NCI-H2171 (cell line): ENCODE measurements at regions not wholly inside any gene's neighbourhood (a gene's known extent, or its start where the extent isn't known, plus 50 kb on each side); places are given as distances from the start of the nearest gene placed in this dataset.
"Not testable (repeated sequence)": the region's sequence is repeated elsewhere in the genome, so short reads cannot be mapped to it uniquely, and the experiment has no call there.

Experiments
- DNase-seq: peaks from one replicate; lab custom pipeline; 2025; lab: John Stamatoyannopoulos, UW

GRCh38 chr6:65988006-65988405 lies 281.0 kb upstream of the EYS start:
- DNase-seq: no peak

DNA sequence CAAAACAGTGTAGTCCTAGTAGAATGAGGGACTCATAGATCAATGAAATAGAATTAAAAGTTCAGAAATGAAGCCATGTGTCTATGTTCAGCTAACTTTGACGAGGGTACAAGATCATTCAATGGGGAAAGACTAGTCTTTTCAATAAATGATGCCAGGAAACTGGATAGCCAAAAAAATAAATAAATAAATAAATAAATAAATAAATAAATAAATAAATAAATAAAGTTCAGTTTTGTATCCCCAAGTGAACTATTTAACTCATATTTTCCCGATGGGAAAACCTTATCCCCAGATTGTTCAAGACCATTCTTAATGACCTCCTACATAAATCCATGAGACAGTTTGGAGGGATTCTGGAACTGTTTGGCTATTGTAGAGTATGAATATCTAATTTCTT lies 277.1 kb upstream of the EYS start:
- no peak for DNase-seq

DNA sequence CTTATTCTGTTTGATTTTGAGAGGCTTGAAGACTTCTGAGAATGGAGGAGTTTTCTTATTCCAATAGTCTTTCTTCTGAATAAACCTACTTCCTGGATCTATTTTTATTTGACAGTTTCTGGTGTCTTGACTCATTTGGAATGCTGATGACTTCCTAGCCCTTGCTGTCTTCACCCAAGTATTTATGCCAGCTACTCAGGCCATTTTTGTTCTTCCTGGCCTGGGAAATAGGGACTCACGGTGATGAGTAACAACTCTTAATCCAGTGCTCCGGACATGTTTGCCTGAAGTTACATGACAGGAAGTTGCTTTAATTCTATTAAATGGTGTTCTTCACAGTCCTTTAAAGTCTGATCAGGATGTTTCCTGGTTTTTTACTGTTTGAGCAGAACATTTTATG lies 272.1 kb upstream of the EYS start:
- no peak for DNase-seq

DNA sequence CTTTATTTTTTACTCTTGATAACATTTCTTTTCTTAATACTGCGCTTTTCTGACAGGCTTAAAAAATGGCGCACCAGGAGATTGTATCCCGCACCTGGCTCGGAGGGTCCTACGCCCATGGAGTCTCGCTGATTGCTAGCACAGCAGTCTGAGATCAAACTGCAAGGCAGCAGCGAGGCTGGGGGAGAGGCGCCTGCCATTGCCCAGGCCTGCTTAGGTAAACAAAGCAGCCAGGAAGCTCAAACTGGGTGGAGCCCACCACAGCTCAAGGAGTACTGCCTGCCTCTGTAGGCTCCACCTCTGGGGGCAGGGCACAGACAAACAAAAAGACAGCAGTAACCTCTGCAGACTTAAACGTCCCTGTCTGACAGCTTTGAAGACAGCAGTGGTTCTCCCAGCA lies 264.2 kb upstream of the EYS start:
- not testable (repeated sequence) for DNase-seq

DNA sequence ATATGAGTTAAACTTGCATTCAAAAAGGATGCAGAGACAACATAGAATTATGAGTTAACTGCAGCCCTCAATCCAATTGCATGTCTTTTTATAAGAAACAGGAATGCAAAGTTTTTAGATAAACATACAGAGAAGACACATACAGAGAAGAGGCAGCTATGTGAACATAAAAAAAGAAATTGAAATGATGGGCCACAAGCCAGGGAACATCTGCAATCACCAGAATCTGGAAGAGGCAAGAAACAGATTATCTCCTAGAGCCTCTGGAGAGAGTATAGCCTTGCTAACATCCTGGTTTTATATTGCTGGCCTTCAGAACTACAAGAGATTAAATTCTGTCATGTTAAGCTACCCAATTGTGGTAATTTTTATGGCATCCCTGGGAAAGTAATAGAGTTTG lies 257.2 kb upstream of the EYS start:
- no peak for DNase-seq

DNA sequence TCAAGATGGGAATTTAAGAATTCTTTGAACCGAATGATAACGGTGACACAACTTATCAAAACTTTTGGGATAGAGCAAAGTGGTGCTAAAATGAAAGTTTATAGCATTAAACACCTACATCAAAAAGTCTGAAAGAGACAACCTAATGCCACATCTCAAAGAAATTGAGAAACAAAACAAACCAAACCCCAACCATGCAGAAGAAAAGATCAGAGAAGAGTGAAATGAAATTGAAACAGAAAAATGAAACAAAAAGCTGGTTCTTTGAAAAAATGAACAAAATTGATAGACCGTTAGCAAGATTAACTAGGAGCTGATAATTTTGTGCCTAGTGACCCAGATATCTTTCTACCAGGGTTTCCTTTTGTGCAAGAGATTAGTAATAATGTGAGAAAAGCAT lies 248.0 kb upstream of the EYS start:
- no peak for DNase-seq

- no peak for DNase-seq
Measured at GRCh38 chr6:65948062-65948461, 241.0 kb upstream of the EYS start.

- no peak for DNase-seq
Measured at GRCh38 chr6:65943548-65943947, 236.5 kb upstream of the EYS start.

GRCh38 chr6:65943051-65943450 lies 236.0 kb upstream of the EYS start:
- DNase-seq: no peak

GRCh38 chr6:65938000-65938399 lies 231.0 kb upstream of the EYS start:
- DNase-seq: no peak

GRCh38 chr6:65935412-65935811 lies 228.4 kb upstream of the EYS start:
- no peak for DNase-seq

DNA sequence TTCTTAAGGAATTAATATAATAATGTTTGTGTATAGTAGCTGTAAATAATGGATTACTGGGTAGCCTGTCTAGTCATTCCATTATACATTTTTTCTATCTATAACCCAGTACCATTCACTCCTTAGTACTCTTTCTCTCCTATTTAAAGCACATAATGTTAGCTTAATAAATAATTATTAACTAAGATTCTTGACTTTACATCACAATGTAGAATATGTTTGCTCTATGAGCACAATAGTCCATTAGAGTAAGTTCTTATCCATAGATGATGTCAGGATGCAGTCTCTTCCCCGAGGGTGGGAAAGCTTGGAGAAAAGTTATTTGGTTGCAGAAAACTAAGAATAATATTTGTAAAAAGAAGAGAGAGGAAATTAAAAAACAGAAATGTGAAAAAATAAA lies 226.4 kb upstream of the EYS start:
- no peak for DNase-seq

GRCh38 chr6:65927141-65927540 lies 220.1 kb upstream of the EYS start:
- DNase-seq: no peak

DNA sequence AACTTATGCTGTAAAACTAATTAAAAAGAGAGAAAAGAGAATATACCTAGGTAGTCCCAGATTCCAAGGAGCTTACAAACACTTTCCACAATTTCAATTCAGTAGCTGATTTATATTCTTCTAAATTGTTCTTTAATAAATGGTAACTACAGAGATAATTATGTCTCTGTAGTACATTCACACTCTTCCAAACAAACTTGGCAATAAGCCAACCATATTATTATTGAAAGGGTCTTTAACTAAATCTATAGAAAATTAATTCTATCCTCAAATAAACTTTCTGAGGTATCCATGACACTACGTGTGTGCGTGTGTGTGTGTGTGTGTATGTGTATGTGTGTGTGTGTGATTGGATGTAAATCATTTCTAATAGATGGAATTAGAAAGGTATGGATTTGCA lies 217.4 kb upstream of the EYS start:
- no peak for DNase-seq

DNA sequence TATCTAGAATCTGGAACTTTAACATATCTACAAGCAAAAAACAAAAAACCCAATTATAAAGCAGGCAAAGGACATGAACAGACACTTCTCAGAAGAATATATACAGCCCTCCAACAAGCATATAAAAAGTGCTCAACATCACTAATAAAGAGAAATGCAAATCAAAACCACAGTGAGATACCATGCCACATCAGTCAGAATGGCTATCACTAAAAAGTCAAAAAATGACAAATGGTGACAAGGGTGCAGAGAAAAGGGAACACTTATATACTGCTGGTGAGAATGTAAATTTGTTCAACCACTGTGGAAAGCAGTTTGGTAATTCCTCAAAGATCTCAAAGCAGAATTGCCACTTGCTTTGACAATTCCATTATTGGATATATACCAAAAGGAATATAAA lies 215.0 kb upstream of the EYS start:
- DNase-seq: no peak

- DNase-seq: no peak
Measured at GRCh38 chr6:65908065-65908464, 201.0 kb upstream of the EYS start.

- DNase-seq: no peak
Measured at GRCh38 chr6:65903992-65904391, 197.0 kb upstream of the EYS start.

DNA sequence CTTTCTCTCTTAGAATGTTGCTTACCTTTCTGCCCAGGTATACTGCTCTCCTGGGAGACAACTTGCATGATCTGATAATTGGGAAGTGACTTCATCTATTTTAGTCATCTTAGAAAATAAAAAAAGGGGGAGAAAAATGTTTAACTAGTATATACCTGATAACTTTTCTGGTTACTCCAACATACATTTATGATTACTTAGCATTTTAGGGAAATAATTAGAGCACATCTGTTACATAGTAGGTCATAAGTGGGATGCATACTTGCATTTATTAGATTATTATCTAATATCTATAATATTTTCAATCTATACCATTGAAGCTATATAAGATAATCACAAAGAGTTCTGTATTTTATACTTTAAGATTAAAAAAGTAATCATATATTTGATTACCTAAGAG lies 193.9 kb upstream of the EYS start:
- no peak for DNase-seq

- DNase-seq: no peak
Measured at GRCh38 chr6:65896140-65896539, 189.1 kb upstream of the EYS start.

- DNase-seq: no peak
Measured at GRCh38 chr6:65876668-65877067, 169.6 kb upstream of the EYS start.

DNA sequence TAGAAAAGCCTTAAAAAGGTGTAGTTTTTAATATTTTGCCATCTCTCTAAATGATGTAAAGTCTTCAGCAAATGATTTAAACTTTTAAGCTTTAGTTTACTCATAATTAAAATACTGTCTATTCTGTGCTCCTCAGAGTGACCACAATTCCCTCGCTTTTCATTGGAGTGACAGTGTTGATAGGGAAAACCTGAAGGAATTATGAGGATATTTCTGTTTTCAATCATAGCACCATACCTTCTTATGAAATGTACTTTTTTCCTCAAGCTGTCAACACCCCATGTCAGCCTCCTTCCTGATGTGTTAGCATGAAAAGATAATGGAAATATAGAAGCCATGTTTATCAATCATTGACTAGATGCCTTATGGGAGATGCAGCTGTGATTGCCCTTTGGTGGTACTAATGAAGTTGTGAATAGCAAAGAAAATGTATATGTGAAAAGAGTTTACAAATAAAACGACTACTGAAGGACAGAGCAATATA lies 145.4 kb upstream of the EYS start:
- DNase-seq: no peak

- DNase-seq: no peak
Measured at GRCh38 chr6:65830151-65830550, 123.1 kb upstream of the EYS start.

DNA sequence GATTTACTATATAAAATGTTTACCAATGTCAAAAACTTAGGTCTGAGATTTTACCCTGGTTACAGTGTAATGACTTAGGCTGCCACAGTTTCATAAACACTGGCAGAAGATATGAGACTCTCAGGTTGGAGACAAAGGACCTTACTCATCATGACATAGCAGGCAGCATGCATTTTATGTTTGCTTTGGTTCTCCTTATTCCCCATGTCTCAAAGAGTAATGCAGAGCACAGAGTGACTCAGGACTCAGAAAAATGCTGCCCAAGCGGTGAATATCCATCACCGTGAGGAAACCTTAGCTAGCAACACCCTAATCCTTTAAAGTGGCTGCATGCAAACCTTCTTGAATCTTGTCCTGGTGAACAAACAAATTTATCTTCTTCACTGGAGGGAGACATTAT lies 112.1 kb upstream of the EYS start:
- DNase-seq: no peak

- DNase-seq: no peak
Measured at GRCh38 chr6:65818576-65818975, 111.5 kb upstream of the EYS start.

GRCh38 chr6:65816991-65817390 lies 110.0 kb upstream of the EYS start:
- DNase-seq: peak; percentile 27
